DND-41 (cell line): ENCODE measurements at regions not wholly inside any gene's neighbourhood (a gene's known extent, or its start where the extent isn't known, plus 50 kb on each side); places are given as distances from the start of the nearest gene placed in this dataset.
A peak's percentile ranks its signal among the peaks of the same experiment; 100 is the strongest.
"Not testable (repeated sequence)": the region's sequence is repeated elsewhere in the genome, so short reads cannot be mapped to it uniquely, and the experiment has no call there.

Experiments used
- ATAC-seq: fragments of 200-7000 bp; cut with Tn5 transposase; 3 replicates; pipeline ENCODE4 v1.9.1; 2021; ENCODE audit warnings: low read depth; ENCODE audit not compliant: insufficient read depth
- DNase-seq: peaks from one replicate; pipeline ENCODE4 v3.0.0-alpha.2; 2020
- H2AFZ ChIP-seq: 2 replicates; pipeline ENCODE4 v1.6.0; 2012; ENCODE audit warnings: low read depth, low read length
- H3K27ac ChIP-seq: 2 replicates; pipeline ENCODE4 v1.5.1; 2012; ENCODE audit warnings: low read length, inconsistent platforms
- H3K27me3 ChIP-seq: fragments of 200-600 bp; sonication (generic); 2 replicates; pipeline ENCODE4 v1.6.0; 2012; ENCODE audit warnings: low read length, mild to moderate bottlenecking, inconsistent platforms; ENCODE audit not compliant: insufficient read depth, poor library complexity
- H3K36me3 ChIP-seq: 2 replicates; pipeline ENCODE4 v1.5.1; 2012; ENCODE audit warnings: low read length, inconsistent platforms; ENCODE audit not compliant: insufficient read depth
- H3K4me1 ChIP-seq: 2 replicates; pipeline ENCODE4 v1.5.1; 2012; ENCODE audit warnings: mild to moderate bottlenecking, low read length; ENCODE audit not compliant: insufficient read depth
- H3K4me2 ChIP-seq: 2 replicates; pipeline ENCODE4 v1.6.0; 2012; ENCODE audit warnings: mild to moderate bottlenecking, moderate library complexity, low read length, inconsistent platforms; ENCODE audit not compliant: insufficient read depth
- H3K4me3 ChIP-seq, 2 experiments: fragments of 200-600 bp in 1 of 2; shearing (Covaris generic) in 1 of 2; 2 replicates each; pipeline ENCODE4 v1.5.1; 2012 to 2016; ENCODE audit warnings: inconsistent platforms in 2 of 2, low read length in 2 of 2, mild to moderate bottlenecking in 2 of 2, low read depth in 1 of 2, moderate library complexity in 1 of 2
- H3K79me2 ChIP-seq: 2 replicates; pipeline ENCODE4 v1.6.0; 2012; ENCODE audit warnings: low read length, inconsistent platforms; ENCODE audit not compliant: insufficient read depth
- H3K9ac ChIP-seq: 2 replicates; pipeline ENCODE4 v1.6.0; 2012; ENCODE audit warnings: low read depth, mild to moderate bottlenecking, inconsistent platforms, low read length, moderate library complexity
- H3K9me3 ChIP-seq: 2 replicates; pipeline ENCODE4 v1.5.1; 2012; ENCODE audit warnings: low read length, moderate library complexity, mild to moderate bottlenecking, inconsistent platforms; ENCODE audit not compliant: insufficient read depth, severe bottlenecking
- H4K20me1 ChIP-seq: 2 replicates; pipeline ENCODE4 v1.6.0; 2012; ENCODE audit warnings: low read length; ENCODE audit not compliant: insufficient read depth
- EZH2 ChIP-seq: IDR thresholded peaks from 3 replicates; pipeline ENCODE4 v1.6.1; 2012; ENCODE audit warnings: borderline replicate concordance, low read depth, mild to moderate bottlenecking, moderate library complexity, low read length, inconsistent platforms; ENCODE audit not compliant: severe bottlenecking
- TF ChIP-seq, protein P1 (sequence below): IDR thresholded peaks from 2 replicates; pipeline ENCODE4 v1.5.1; 2012; ENCODE audit warnings: borderline replicate concordance, low read length, moderate library complexity, mild to moderate bottlenecking; ENCODE audit not compliant: poor library complexity, severe bottlenecking; ENCODE audit errors: extremely low read depth

DNA sequence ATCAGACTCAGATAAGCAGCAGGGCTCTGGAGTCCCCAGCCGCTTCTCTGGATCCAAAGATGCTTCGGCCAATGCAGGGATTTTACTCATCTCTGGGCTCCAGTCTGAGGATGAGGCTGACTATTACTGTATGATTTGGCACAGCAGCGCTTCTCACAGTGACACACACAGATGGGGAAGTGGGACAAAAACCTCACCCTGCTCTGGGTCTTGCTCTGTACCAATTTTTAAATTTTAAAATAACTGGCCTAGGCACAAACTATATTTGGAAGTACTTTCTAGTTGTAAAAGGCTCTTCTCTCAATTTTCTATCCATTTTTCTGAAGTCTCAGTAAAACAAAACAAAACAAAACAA, 131.7 kb downstream of the VPREB1 start:
- ATAC-seq (no peak), DNase-seq (no peak)
- TF ChIP-seq, protein P1, sequence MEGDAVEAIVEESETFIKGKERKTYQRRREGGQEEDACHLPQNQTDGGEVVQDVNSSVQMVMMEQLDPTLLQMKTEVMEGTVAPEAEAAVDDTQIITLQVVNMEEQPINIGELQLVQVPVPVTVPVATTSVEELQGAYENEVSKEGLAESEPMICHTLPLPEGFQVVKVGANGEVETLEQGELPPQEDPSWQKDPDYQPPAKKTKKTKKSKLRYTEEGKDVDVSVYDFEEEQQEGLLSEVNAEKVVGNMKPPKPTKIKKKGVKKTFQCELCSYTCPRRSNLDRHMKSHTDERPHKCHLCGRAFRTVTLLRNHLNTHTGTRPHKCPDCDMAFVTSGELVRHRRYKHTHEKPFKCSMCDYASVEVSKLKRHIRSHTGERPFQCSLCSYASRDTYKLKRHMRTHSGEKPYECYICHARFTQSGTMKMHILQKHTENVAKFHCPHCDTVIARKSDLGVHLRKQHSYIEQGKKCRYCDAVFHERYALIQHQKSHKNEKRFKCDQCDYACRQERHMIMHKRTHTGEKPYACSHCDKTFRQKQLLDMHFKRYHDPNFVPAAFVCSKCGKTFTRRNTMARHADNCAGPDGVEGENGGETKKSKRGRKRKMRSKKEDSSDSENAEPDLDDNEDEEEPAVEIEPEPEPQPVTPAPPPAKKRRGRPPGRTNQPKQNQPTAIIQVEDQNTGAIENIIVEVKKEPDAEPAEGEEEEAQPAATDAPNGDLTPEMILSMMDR: no peak
- H3K4me2 ChIP-seq: no peak overlapping the region
- H3K27me3 ChIP-seq: peaks cover 3% of the 10 kb centered on the region
- H3K4me1 ChIP-seq: no peaks in the 10 kb centered on the region
- no peaks in the 10 kb centered on the region for H3K36me3 ChIP-seq
- H3K9ac ChIP-seq: no peak overlapping the region
- H4K20me1 ChIP-seq: no peaks in the 10 kb centered on the region
- H3K9me3 ChIP-seq: no peaks in the 10 kb centered on the region
- H2AFZ ChIP-seq: no peak overlapping the region
- H3K27ac ChIP-seq: no peak overlapping the region
- H3K79me2 ChIP-seq: no peaks in the 10 kb centered on the region
- H3K4me3 ChIP-seq: no peak overlapping the region

DNA sequence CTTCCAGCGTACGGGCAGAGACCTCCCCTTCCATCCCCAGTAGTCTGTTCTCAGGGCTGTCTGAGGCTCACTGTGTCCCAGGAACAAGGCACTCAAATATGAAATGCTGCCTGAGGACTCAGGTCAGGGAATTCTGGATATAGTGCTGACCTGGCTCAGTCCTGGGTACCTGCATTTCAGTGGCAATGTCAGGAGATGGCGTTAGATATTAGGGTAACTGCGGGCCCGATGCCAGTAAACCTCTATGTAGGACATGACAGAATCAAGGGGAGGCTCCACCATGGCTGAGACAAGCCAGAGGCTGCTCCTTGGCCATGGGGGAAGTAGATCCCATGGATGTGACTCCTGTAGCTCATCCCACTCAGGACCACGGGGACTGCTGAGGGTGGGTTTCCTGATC, 131.7 kb downstream of the ZNF280B start:
- not testable (repeated sequence) for H3K9ac ChIP-seq, DNase-seq, ATAC-seq, H3K9me3 ChIP-seq, H3K36me3 ChIP-seq, H3K4me2 ChIP-seq, H3K79me2 ChIP-seq, H3K27ac ChIP-seq, H3K27me3 ChIP-seq, H4K20me1 ChIP-seq, H2AFZ ChIP-seq, H3K4me3 ChIP-seq, H3K4me1 ChIP-seq
- TF ChIP-seq, protein P1: peak; percentile 21

DNA sequence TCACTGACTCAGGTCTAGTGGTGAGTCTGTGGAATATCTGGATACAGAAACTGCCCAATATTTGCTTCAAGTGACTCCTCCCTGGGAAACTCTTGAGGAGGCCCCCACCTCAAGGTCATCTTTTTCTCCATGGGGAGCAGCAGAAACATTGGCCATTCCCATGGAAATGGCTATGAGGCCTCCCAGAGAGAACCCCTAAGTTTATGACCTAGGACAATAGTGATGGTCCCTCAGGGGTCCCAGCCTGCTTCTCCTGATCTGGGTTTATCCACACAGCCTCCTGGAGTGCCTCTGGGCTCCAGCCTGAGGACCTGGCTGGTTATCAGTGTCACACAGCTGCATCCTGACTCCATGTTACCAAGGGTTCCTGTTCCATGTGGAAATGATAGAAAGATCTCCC, 131.2 kb downstream of the ZNF280B start:
- Histone ChIP-seq H3K27ac (no peak overlapping the region), H3K4me1 (no peaks in the 10 kb centered on the region), H3K9me3 (no peaks in the 10 kb centered on the region), H3K9ac (no peak overlapping the region), H3K79me2 (no peaks in the 10 kb centered on the region), H3K36me3 (no peaks in the 10 kb centered on the region), H3K27me3 (peaks cover 3% of the 10 kb centered on the region), H2AFZ (no peak overlapping the region), H3K4me3 (no peak overlapping the region), H3K4me2 (no peak overlapping the region), H4K20me1 (no peaks in the 10 kb centered on the region)
- TF ChIP-seq, protein P1: no peak
- TF ChIP-seq EZH2: no peak
- no peak for ATAC-seq
- DNase-seq: no peak
